Spleen (tissue), 11 donors: ENCODE measurements at regions not wholly inside any gene's neighbourhood (a gene's known extent, or its start where the extent isn't known, plus 50 kb on each side); places are given as distances from the start of the nearest gene placed in this dataset.

Source experiments
- DNase-seq: peaks from one replicate; pipeline ENCODE4 v3.0.0-alpha.2; 2020
- H3K27ac ChIP-seq, 8 donors: fragments of 200-600 bp; sonication (generic) in 7 of 8; 1 replicate in 4 of 8; 2 replicates in 4 of 8; pipeline versions ENCODE4 v1.5.0 to v1.8.0; 2016 to 2021; ENCODE audit warnings: inconsistent platforms in 4 of 8, mild to moderate bottlenecking in 4 of 8, moderate library complexity in 1 of 8
- H3K27me3 ChIP-seq, 7 donors: fragments of 200-600 bp; sonication (generic) in 6 of 7; replicated peaks in 1 of 7; 1 replicate in 4 of 7; 2 replicates in 3 of 7; pipeline versions ENCODE4 v1.5.0 to v1.8.0; 2016 to 2021; ENCODE audit warnings: inconsistent platforms in 3 of 7, mild to moderate bottlenecking in 1 of 7
- H3K36me3 ChIP-seq, 6 donors: fragments of 200-600 bp; sonication (generic) in 5 of 6; 1 replicate in 4 of 6; 2 replicates in 2 of 6; pipeline versions ENCODE4 v1.5.0 to v1.8.0; 2016 to 2021; ENCODE audit warnings: inconsistent platforms in 2 of 6
- H3K4me1 ChIP-seq, 6 donors: fragments of 200-600 bp; sonication (generic) in 5 of 6; 1 replicate in 3 of 6; 2 replicates in 3 of 6; pipeline versions ENCODE4 v1.5.0 to v1.8.0; 2016 to 2021; ENCODE audit warnings: inconsistent platforms in 3 of 6
- H3K4me3 ChIP-seq, 8 donors: fragments of 200-600 bp; sonication (generic) in 7 of 8; 1 replicate in 4 of 8; 2 replicates in 4 of 8; pipeline versions ENCODE4 v1.5.0 to v1.8.0; 2016 to 2021; ENCODE audit warnings: inconsistent platforms in 4 of 8, mild to moderate bottlenecking in 4 of 8, moderate library complexity in 2 of 8
- H3K9me3 ChIP-seq, 8 donors: fragments of 200-600 bp; sonication (generic) in 7 of 8; 1 replicate in 4 of 8; 2 replicates in 4 of 8; pipeline versions ENCODE4 v1.5.0 to v1.8.0; 2016 to 2021; ENCODE audit warnings: inconsistent platforms in 4 of 8
- CTCF ChIP-seq, 11 experiments: fragments of 200-600 bp in 7 of 11; fragments of 450-650 bp in 4 of 11; sonication (generic) in 4 of 11; IDR thresholded peaks in 8 of 11; conservative IDR thresholded peaks in 3 of 11; 1 replicate in 7 of 11; 2 replicates in 4 of 11; pipeline versions ENCODE4 v1.4.0 to v1.8.0; 2016 to 2021; ENCODE audit warnings: antibody characterized with exemption in 11 of 11, inconsistent platforms in 4 of 11, mild to moderate bottlenecking in 1 of 11
- POLR2A ChIP-seq, 3 donors: fragments of 450-650 bp; IDR thresholded peaks; one replicate each; pipeline ENCODE4 v1.5.1; 2017; ENCODE audit warnings: antibody characterized with exemption in 3 of 3, mild to moderate bottlenecking in 1 of 3
- POLR2AphosphoS5 ChIP-seq, 3 donors: sonication (generic); formaldehyde crosslinking; IDR thresholded peaks; one replicate each; pipeline ENCODE4 v1.5.1; 2017; ENCODE audit warnings: antibody characterized with exemption in 3 of 3
- WGBS, 5 donors: extraction: QIAGEN DNeasy Blood & Tissue Kit in 3 of 5; methylation state at CpG; one replicate each; pipeline versions ENCODE4 v1.1.5 to v1.1.7; 2013 to 2018; 5-methylcytosine and 5-hydroxymethylcytosine counted together
- intact Hi-C: fragments of 100-400 bp; cut with DNase I; formaldehyde crosslinking; loops from one replicate; pipeline ENCODE4 v1.15.0; 2023; ENCODE audit warnings: low total_unique reads
- donor health status: healthy with polysubstance abuse.
- donor health status: DM: no; HTN: no; CAD: no; lungs with moderate emphysema.
- donor health status: DM: no; HTN: no; CAD: no.
- donor health status: Bipolar disorder and iron deficiency.
- donor health status: healthy.
- donor health status: DM: no; HTN: no; CAD: no.
- donor health status: DM: yes; HTN: yes; CAD: no.

- H3K4me3 ChIP-seq, result no peak overlapping the region
- no peak overlapping the region for H3K27ac ChIP-seq
- 63 to 82% (median 75%) methylated on average over 4 of the region's 4 CpGs for WGBS, 5 donors
- DNase-seq, result no peak
- no peaks in the 10 kb centered on the region for H3K27me3 ChIP-seq
- no peak for TF ChIP-seq POLR2AphosphoS5 (IDR thresholded peaks at IDR 0.05)
- TF ChIP-seq POLR2A (IDR thresholded peaks at IDR 0.05), result no peak
- no peak for TF ChIP-seq CTCF (IDR thresholded peaks at IDR 0.05 in 8 of 11, conservative IDR thresholded peaks at IDR 0.05 in 3 of 11)
- H3K9me3 ChIP-seq, result peaks cover 0 to 13% (median 9%) of the 10 kb centered on the region in 8 donors
- H3K4me1 ChIP-seq, result no peaks in the 10 kb centered on the region
- H3K36me3 ChIP-seq, result no peaks in the 10 kb centered on the region
- intact Hi-C loops, result no loop called here
Observed at GRCh38 chr18:73168236-73168635, 300.4 kb upstream of the NETO1 start.

GRCh38 chr18:73164430-73164829 lies 296.6 kb upstream of the NETO1 start:
- H3K27ac ChIP-seq, result no peak overlapping the region
- intact Hi-C loops, result no loop called here
- H3K4me3 ChIP-seq, result no peak overlapping the region
- WGBS, 5 donors, result 66 to 86% (median 76%) methylated on average over 3 of the region's 3 CpGs
- TF ChIP-seq CTCF (IDR thresholded peaks at IDR 0.05 in 8 of 11, conservative IDR thresholded peaks at IDR 0.05 in 3 of 11) (no peak), POLR2A (IDR thresholded peaks at IDR 0.05) (no peak), POLR2AphosphoS5 (IDR thresholded peaks at IDR 0.05) (no peak)
- peaks cover 0 to 13% (median 9%) of the 10 kb centered on the region in 8 donors for H3K9me3 ChIP-seq
- DNase-seq, result no peak
- H3K36me3 ChIP-seq, result no peaks in the 10 kb centered on the region
- H3K27me3 ChIP-seq, result no peaks in the 10 kb centered on the region
- no peaks in the 10 kb centered on the region for H3K4me1 ChIP-seq

- WGBS, 5 donors, result 67 to 83% (median 73%) methylated on average over 1 of the region's 1 CpG
- TF ChIP-seq CTCF (IDR thresholded peaks at IDR 0.05 in 8 of 11, conservative IDR thresholded peaks at IDR 0.05 in 3 of 11) (no peak), POLR2AphosphoS5 (IDR thresholded peaks at IDR 0.05) (no peak)
- intact Hi-C loops, result no loop called here
Observed at GRCh38 chr18:73163236-73163635, 295.4 kb upstream of the NETO1 start.

DNA sequence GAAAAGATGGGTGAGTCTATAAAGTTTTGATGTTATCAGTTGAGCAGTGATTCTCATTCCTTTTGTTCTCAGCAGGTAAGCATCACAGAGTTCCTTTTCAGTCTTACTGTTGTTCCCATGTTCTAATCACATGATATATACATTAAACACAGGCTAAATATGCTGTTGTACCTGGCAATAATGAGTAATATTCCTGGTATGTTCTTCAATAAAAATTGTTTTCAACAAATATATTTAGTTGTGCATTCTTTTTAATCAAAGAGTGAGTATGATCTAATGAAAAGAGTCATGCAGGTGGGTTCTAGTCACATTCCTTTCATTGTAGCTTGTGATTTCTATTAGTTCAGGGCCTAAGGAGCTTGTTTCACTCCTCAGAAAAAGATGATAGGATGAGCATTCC lies 288.3 kb upstream of the NETO1 start:
- H3K27me3 ChIP-seq, result no peaks in the 10 kb centered on the region
- peaks cover 0 to 3% (median 0%) of the 10 kb centered on the region in 8 donors for H3K9me3 ChIP-seq
- no peak overlapping the region for H3K4me3 ChIP-seq
- H3K4me1 ChIP-seq, result no peaks in the 10 kb centered on the region
- DNase-seq, result no peak
- no peaks in the 10 kb centered on the region for H3K36me3 ChIP-seq
- H3K27ac ChIP-seq, result no peak overlapping the region
- intact Hi-C loops, result no loop called here
- TF ChIP-seq POLR2A (IDR thresholded peaks at IDR 0.05), result no peak

More at GRCh38 chr18:73163236-73163635, 295.4 kb upstream of the NETO1 start:
- H3K4me3 ChIP-seq, result no peak overlapping the region
- peaks cover 0 to 13% (median 9%) of the 10 kb centered on the region in 8 donors for H3K9me3 ChIP-seq
- no peaks in the 10 kb centered on the region for H3K27me3 ChIP-seq
- H3K36me3 ChIP-seq, result no peaks in the 10 kb centered on the region
- H3K27ac ChIP-seq, result no peak overlapping the region
- DNase-seq, result no peak
- H3K4me1 ChIP-seq, result no peaks in the 10 kb centered on the region

DNA sequence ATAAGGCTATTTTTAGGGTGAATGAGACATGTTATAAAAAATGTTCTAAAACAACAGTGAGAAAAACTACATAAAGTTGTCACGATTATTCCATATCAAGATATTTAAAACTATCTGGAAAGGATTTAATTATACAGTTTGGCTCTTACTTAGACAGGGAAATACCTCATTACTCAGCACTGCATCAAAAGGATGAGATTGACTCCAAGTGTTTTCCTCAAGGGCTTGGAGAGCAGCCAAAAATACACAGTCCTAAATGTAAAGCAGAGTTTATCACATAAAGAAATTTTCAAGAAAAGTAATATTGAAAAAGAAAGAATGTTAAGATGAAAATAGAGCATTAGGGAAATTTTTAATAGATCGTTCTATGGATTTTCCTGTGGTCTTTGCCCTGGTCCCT lies 285.5 kb upstream of the NETO1 start:
- Histone ChIP-seq H3K27ac (no peak overlapping the region), H3K36me3 (no peaks in the 10 kb centered on the region), H3K4me3 (no peak overlapping the region), H3K9me3 (peaks cover 0 to 3% (median 0%) of the 10 kb centered on the region in 8 donors), H3K4me1 (no peaks in the 10 kb centered on the region), H3K27me3 (no peaks in the 10 kb centered on the region)
- intact Hi-C loops, result no loop called here
- TF ChIP-seq POLR2AphosphoS5 (IDR thresholded peaks at IDR 0.05) (no peak), POLR2A (IDR thresholded peaks at IDR 0.05) (no peak), CTCF (IDR thresholded peaks at IDR 0.05 in 8 of 11, conservative IDR thresholded peaks at IDR 0.05 in 3 of 11) (no peak)
- WGBS, 5 donors, result 54 to 77% (median 62%) methylated on average over 2 of the region's 2 CpGs
- DNase-seq, result no peak
